NCI-H345 treated with DMSO at 0.1 percent for 48 hours (cell line): ENCODE measurements at regions not wholly inside any gene's neighbourhood (a gene's known extent, or its start where the extent isn't known, plus 50 kb on each side); places are given as distances from the start of the nearest gene placed in this dataset.

Experiments used
- DNase-seq: peaks from one replicate; lab custom pipeline; 2025; ENCODE audit not compliant: unreplicated experiment; lab: John Stamatoyannopoulos, UW

- no peak for DNase-seq
These were observed 990.3 kb downstream of the AACS start for GRCh38 chr12:126055521-126055920.

- DNase-seq, result no peak
These were observed 996.5 kb downstream of the AACS start for GRCh38 chr12:126061777-126062176.

DNA sequence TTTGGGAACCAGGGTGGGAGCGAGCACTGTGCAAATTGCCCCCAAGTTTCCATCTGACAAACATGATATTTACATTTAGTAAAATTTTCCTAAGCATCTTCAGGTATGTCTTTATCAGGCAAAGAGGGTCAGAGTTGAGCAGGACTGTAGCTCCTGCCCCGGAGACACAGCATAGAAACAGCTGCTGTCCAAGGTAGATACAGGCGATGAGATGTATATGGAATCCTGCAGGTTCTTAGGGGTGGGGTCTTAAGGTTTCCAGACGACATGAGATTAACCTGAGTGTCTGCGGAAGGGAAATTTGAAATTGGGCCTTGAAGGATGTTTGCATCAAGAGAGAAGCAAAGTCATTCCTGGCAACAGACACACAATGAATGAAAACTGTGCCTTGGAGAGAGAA, 998.8 kb downstream of the AACS start:
- no peak for DNase-seq

GRCh38 chr12:126067626-126068329, 1002.5 kb downstream of the AACS start:
- DNase-seq, result no peak

DNA sequence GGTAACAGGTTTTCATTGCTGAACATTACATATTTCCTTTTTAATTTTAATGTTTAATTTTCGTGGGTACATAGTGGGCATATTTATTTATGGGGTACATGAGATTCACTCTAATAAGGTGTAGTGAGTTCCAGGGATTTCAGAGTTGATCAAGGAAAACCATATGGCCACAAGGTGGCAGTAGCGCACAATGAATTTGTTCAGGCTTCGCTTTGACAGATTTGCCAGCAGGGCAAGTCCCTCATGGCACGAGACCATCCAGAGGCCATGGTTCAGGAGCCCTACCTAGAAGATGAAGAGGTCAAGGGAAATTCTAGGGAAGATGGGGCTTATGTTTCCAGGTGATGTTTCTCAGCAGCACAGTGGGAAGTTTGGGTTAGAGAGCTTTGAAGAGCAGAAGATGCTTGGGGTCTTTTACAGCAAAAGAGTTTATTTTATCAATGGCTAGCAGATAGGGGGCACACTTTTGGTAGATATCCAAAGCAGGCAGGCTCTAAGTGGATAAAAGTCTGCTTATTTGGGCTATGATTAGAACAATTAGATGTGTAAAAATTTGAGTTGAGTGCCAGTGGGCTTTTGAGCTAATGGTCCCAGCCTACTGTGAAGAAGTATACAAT, 1004.4 kb downstream of the AACS start:
- peak; percentile 20 for DNase-seq

GRCh38 chr12:126076515-126076914, 1011.3 kb downstream of the AACS start:
- no peak for DNase-seq

- DNase-seq, result no peak
These were observed 1018.7 kb downstream of the AACS start for GRCh38 chr12:126083926-126084325.

GRCh38 chr12:126084480-126084879, 1019.2 kb downstream of the AACS start:
- no peak for DNase-seq

DNA sequence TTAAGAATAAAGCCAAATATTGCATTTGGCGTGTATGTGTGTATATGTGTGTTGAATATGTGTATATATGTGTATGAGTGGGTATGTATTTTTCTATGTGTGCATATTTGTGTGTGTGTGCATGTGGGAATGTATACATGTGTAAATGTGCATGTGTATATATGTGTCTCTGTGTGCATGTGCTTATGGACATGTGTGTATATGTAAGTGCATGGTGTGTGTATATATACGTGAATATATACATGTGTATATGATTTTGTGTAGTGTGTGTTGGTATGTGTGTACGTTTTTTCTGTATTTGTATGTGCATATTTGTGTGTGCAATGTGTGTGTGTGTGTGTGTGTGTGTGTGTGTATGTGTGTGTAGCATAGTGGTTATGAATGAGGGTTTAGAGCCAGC, 1021.0 kb downstream of the AACS start:
- no peak for DNase-seq

DNA sequence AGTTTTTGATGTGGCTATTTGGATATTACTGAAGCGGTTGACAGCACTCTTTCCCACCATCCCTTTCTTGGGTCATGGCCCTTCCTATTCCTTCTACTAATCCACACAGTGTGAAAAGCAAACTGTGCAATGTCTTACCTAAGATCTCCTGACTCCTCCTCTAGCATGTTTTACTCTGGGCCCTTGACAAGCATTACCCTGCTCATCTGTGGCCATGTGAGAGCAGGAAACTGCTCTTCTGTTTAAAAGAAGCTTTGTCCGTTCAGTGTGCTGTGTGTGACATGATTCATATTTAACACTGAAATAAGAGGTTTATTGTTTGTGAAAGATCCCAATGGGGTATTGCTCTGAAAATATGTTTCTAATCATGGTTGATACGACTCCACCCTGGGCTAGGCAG, 1022.5 kb downstream of the AACS start:
- DNase-seq, result no peak

DNA sequence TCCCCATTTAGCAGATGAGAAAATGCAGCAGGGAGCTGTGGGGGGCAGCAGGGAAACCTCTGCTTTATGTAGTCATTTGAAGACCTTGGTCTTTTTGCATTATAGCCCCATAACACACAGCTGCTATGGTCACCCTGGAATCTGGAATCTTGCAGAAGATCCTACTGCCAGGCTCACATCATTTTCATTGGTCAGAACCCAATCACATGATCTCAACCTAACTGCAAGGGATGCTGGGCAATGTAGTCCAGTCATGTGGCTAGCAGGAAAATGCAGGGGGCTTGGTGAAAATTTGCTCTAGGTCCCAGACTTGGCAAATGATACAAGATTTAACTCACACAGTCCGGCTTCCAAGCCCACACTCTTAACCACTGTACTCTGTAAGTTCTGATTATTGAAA, 1028.7 kb downstream of the AACS start:
- no peak for DNase-seq

DNA sequence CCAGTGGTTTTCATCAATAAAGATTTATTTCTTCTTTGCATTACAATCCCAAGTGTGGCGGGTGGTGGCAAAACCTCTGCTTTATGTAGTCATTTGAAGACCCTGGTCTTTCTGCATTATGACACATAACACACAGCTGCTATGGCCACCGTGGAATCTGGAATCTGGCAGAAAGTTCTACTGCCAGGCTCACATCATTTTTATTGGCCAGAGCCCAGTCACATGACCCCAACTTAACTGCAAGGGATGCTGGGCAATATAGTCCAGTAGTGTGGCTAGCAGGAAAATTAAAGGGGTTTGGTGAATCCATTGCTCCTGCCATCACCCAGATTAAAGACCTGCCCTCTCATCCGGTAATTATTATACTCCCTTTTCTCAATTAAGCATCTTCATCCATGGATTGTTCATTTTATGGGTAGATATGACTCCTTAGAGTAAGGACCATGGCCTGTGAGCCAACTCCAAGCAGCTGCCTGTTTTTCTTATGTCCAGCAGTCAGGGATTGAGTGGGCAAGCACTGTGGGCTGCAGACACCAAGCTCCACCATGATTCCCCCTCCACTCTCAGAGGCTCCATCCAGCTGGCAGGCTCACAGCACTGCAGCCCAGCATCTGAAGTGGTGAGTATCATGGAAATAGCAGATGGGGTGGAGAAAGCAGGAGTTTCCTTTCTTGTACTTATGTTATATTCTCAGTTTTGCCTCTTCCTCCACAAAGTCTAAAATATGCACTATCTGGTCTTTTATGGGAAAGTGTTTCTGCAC, 1030.7 kb downstream of the AACS start:
- DNase-seq, result no peak

DNA sequence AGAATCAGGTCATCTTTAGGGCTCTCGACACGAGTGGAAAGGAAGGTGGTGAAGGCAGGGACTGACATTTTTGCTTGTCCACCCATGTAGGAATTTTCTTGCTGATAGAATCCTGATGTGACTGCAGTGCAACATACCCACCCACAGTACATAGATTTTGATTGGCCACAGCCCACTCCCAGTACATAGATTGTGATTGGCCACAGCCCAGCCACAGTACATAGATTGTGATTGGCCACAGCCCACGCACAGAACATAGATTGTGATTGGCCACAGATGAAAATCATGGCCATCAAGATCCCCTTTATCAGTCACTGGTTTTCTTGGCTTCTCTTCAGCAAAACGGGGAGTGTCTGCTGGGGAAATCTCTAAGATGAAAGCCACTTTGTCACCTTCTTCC, 1041.5 kb downstream of the AACS start:
- no peak for DNase-seq

- DNase-seq, result no peak
These were observed 1042.4 kb downstream of the AACS start for GRCh38 chr12:126107659-126108058.

GRCh38 chr12:126108247-126108646, 1043.0 kb downstream of the AACS start:
- DNase-seq, result no peak

DNA sequence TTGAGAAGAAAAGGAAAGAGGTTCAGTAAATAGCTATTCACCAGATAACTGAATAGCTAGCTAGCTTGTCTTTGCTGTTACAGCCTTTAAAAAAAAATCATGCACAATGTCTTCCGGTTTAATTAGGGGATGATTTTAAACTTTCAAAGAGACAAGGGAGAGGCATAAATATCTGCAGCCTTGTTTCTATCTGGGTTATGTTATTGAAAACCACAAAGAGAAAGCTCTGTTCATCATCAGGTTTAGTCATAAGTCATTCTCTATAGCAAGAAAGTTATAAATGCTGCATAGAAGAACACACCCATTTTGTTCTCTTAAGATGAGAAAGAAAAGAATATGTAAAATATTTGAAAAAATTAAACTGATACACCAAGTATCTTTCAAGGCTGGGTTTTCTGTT, 1046.9 kb downstream of the AACS start:
- no peak for DNase-seq

DNA sequence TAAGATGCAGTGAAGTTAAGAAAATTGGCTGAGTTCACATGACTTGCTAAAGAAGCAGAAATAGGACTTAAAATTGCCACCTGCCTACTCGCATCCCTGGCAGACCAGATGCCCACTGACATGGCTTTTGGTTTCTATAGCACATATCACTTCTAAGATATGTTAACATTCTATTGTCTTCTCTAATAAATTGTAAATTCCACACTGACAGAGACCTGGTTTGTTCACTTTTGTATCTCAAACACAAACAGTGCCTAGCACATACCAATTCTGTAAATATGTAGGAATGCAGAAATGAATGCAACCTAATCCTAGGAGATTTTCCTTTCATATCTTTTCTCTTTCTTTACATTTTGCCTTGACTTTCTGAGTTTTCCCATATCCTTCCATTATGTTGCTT, 1047.6 kb downstream of the AACS start:
- DNase-seq, result no peak

GRCh38 chr12:126114441-126114840, 1049.2 kb downstream of the AACS start:
- DNase-seq, result no peak

- DNase-seq, result no peak
These were observed 1052.3 kb downstream of the AACS start for GRCh38 chr12:126117502-126117901.

GRCh38 chr12:126139355-126139754, 1074.1 kb downstream of the AACS start:
- no peak for DNase-seq

DNA sequence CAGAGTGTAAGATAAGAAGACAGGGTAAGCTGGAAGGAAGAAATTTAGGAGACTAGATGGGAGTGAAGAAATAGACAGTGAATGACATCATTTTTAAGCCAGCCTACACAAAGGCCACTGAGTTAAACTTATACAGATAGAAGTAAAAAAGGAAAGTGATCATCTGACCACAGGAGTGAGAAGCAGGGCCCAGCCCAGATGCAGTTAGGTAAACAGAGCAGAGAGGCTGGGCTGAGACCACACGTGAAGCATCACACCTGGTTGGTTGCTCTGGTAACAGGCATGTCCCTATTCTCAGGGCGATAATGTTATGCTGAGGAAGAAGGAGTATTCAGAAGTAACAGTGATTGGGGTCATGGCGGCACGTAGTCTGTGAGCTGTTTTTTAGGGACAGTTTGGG, 1079.4 kb downstream of the AACS start:
- no peak for DNase-seq

DNA sequence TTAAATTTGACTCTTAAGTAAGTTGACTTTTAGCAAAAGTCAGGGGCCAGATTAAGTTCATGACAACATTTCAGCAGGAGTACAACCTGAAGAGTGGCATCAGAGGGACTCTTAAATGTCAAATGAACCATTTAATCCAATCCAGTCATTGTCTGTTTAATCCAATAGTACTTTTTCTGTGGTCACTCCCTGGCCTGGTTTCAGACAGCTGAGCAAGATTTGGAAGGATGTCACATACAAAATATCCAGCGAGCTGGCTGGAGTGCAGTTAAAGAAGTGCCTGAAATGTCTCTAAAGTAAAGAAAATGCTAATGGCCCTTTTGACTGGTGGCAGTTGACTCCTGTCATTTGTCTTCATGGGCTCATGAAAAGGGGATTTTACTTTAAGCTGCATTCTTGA, 1082.1 kb downstream of the AACS start:
- no peak for DNase-seq
